ENCODE measurements at regions not wholly inside any gene's neighbourhood (a gene's known extent, or its start where the extent isn't known, plus 50 kb on each side); places are given as distances from the start of the nearest gene placed in this dataset.

- TF ChIP-seq, protein P1, sequence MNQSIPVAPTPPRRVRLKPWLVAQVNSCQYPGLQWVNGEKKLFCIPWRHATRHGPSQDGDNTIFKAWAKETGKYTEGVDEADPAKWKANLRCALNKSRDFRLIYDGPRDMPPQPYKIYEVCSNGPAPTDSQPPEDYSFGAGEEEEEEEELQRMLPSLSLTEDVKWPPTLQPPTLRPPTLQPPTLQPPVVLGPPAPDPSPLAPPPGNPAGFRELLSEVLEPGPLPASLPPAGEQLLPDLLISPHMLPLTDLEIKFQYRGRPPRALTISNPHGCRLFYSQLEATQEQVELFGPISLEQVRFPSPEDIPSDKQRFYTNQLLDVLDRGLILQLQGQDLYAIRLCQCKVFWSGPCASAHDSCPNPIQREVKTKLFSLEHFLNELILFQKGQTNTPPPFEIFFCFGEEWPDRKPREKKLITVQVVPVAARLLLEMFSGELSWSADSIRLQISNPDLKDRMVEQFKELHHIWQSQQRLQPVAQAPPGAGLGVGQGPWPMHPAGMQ (IDR thresholded peaks at IDR 0.05; ENCODE audit: borderline replicate concordance) = no peak
- TF ChIP-seq GABPA (IDR thresholded peaks at IDR 0.05; ENCODE audit: low read depth) = no peak
- TF ChIP-seq SREBF1 (IDR thresholded peaks at IDR 0.05; ENCODE audit: low read length) = no peak
Measured at GRCh38 chr5:135729321-135729786, 105.1 kb upstream of the SLC25A48 start (continued).

DNA sequence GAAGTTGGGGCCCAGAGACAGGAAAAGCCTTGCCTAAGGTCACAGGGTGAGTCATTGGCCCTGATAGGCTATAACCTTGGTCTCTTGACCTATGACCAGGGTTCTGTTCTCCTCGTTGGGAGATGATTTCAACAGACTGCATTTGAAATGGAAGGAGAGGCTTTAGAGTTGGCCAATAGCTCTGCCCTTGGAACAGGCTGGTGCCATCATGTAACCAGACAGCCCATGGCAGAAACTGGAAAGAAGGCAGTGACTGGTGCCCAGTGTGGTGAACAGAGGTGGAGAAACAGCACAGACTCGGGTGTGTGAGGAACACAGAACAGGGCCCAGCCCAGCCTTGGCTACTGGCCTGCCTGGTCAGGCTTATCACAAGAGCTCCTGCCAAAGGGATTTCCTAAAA is 109.8 kb upstream of the SLC25A48 start:
- BruUV-seq (replicated peaks) = no TSS peak
- H3K79me2 ChIP-seq (ENCODE audit: control insufficient read depth, insufficient read depth, low read length) = no peaks in the 10 kb centered on the region
- H3K4me1 ChIP-seq (ENCODE audit: control insufficient read depth, insufficient read depth, low read length) = no peaks in the 10 kb centered on the region
- no peak overlapping the region for H3K9ac ChIP-seq (ENCODE audit: control insufficient read depth, insufficient read depth, low read length)
- CTCF ChIA-PET = no interaction called here
- POLR2A ChIA-PET = no interaction called here
- H3K27ac ChIP-seq (ENCODE audit: control insufficient read depth, insufficient read depth) = no peak overlapping the region
- in situ Hi-C loops (cut with MboI) (no loop called here), intact Hi-C loops (cut with micrococcal nuclease; ENCODE audit: unreplicated experiment) (no loop called here)
- H2AFZ ChIP-seq (ENCODE audit: control insufficient read depth, low read depth, low read length) = no peak overlapping the region
- H3K4me3 ChIP-seq = no peak overlapping the region
- no peaks in the 10 kb centered on the region for H3K9me3 ChIP-seq (replicated peaks; ENCODE audit: control insufficient read depth, insufficient read depth, low read length)
- ATAC-seq (no peak), FAIRE-seq (no peak), DNase-seq (ENCODE audit: low read depth, low spot score) (no peak)
- TF ChIP-seq TCF3 (IDR thresholded peaks at IDR 0.05; ENCODE audit: borderline replicate concordance, insufficient read depth, low read depth, low read length) = no peak
- no peak for TF ChIP-seq ATF3 (IDR thresholded peaks at IDR 0.05; ENCODE audit: borderline replicate concordance, extremely low read depth, low read depth, low read length)
- no peak for TF ChIP-seq E2F8 (IDR thresholded peaks at IDR 0.05; ENCODE audit: low read depth, partially characterized antibody)
- no peaks in the 10 kb centered on the region; a peak in 1 of 4 replicates for H3K27me3 ChIP-seq (replicated peaks in 1 of 2; ENCODE audit: control insufficient read depth in 2 of 2, insufficient read depth in 2 of 2, low read length in 1 of 2)
- RAD21 ChIA-PET (ENCODE audit: unreplicated experiment) = no interaction called here
- no peak overlapping the region for H3K4me2 ChIP-seq (ENCODE audit: control insufficient read depth, insufficient read depth)
- H3K36me3 ChIP-seq (ENCODE audit: control insufficient read depth in 2 of 2, insufficient read depth in 2 of 2, low read length in 1 of 2) = no peaks in the 10 kb centered on the region
- SMC1A ChIA-PET (ENCODE audit: uncharacterized antibody, unreplicated experiment) = interaction anchor here (0.6 kb wide), 1 partner anchor 19 kb away, joined by 3 read pairs; no protein-coding TSS in a partner anchor
- H4K20me1 ChIP-seq (ENCODE audit: control insufficient read depth, insufficient read depth) = no peaks in the 10 kb centered on the region
- WGBS (ENCODE audit: insufficient coverage, insufficient replicate concordance, low lambda C conversion rate, missing lambda C conversion rate) = 3% methylated on average over 2 of the region's 2 CpGs

All from GM12878 (cell line).